Hematopoietic multipotent progenitor cell treated with erythropoietin and hydrocortisone succinate and interleukin-3 and kit ligand, for 8 days (in vitro differentiated cells): ENCODE measurements at regions not wholly inside any gene's neighbourhood (a gene's known extent, or its start where the extent isn't known, plus 50 kb on each side); places are given as distances from the start of the nearest gene placed in this dataset.
A peak's percentile ranks its signal among the peaks of the same experiment; 100 is the strongest.

Experiments
- DNase-seq: peaks from one replicate; pipeline ENCODE4 v3.0.0-alpha.2; 2015

DNA sequence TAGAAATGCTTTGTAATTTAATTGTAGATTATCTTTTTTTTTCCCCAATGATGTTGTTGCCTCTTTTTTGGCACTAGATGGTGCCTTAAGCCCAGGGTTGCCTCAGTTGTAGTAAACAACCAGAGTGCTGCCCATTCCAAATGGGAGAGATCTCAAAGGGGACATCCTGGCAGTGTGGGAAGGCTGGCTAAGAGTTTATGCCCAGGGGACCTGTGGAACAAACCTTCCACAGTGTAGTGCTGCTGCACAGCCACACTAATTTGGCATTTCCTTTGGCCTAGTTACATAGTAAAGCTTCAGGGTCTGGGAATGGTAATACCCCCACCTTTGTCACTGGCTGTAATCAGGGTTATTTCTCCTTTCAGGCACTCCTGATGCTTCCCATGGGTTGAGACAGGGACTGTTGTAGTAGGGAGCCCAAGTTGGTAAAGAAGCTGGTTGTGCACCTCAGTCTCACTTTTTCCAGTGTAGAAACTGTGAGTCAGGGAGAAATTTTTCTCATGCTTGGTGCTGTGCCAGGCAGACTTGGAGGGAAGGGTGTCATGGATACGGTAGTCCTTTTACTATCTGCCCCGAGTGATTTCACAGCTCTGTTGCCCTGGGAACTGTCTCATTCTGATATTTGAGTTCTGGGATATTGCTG is 177.8 kb upstream of the ECI2 start:
- DNase-seq: peak; percentile 16

- DNase-seq: no peak
These were observed 176.8 kb upstream of the ECI2 start for GRCh38 chr6:4311976-4312860.

DNA sequence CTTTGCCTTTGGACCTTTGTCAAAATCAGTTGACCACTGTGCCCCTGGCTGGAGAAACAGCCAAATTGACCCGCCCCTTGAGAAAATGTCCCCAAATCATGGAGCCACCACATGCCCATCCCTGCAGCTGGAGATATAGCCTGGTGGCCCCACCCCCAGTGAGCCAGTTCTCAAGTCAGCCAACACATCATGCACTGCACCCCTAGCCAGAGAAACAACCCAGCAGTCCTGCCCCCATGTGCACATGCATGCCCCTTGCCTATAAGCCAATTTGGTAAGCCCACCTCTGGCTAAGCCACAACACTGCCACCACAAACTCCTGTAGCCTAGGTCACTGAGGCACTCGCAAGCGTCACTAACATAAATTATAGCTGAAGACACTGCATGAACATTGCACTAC is 174.2 kb upstream of the ECI2 start:
- DNase-seq: no peak

DNA sequence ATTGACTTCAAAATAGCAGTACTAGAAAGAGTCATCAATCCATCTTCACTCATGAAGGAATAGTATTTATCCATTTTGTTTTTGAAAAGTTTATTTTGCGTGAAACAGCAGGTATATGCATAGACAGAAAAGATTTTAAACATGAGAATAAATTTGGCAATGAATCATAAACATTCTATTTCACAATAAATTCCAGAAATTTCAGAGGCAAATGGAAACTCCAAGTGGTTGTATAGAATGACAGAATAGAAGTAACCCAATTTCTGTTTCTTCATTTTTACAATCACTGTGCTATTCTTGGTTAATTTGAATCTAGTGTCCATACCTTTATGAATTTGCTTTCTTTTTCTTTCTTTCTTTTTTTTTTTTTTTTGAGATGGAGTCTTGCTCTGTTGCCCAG is 173.0 kb upstream of the ECI2 start:
- DNase-seq: no peak

DNA sequence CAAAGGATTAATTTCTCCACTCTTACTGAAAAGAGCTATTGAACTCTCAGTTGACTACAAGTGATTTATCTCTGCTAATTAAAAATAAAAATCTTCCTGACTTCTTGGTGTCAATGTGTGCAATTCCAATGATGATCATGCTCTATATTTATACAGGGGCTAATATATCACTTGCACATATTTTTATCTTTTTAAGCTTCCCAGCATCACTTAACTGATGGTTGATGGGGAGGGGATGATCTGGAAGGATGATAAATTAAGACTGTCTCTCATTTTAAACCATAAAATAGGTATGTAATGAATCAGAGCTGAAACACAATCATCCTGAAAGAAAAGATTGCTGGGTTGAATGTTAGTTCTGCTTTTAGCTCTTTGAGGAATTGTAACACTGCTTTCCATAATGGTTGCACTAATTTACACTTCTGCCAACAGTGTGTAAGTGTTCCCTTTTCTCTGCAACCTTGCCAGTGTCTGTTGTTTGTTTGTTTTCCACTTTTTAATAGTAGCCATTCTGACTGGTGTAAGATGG is 169.6 kb upstream of the ECI2 start:
- DNase-seq: no peak

DNA sequence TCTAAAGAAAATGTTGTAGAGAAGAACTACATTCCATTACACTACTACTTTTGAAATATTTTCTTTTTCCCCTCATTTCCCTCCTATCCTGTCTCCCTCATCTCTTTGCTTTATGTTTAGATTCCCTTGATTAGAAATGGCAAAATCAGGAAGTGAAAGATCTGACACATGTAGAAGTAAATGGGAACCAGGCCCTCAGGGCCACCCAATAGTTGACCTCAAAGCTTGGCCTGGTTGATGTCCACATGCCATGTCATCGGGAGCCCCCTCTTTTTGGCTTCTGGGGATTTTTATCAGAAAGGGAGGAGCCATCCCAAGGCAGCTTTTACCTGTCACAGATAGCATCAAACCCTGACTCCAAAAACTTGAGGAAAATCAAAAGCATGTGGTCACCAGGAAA is 168.3 kb upstream of the ECI2 start:
- DNase-seq: no peak

DNA sequence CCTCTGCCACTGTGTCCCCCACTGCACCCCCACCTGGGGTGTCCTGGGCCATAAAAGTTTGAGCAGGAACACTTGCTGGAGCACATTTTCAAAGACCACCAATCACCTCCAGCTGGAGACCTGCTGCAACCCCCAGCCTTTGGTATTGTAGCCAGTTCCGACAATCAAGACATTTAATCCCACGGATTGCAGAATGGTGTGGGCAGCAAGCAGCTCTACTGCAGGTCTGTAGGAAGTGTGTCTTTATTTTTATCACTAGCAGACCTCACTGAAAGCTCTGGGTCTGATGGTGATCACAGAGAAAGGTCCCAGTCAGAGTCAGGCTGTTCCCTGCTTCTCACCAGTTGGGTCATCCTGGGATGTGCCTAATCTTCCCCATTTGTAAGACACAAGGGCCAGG is 167.1 kb upstream of the ECI2 start:
- no peak for DNase-seq

DNA sequence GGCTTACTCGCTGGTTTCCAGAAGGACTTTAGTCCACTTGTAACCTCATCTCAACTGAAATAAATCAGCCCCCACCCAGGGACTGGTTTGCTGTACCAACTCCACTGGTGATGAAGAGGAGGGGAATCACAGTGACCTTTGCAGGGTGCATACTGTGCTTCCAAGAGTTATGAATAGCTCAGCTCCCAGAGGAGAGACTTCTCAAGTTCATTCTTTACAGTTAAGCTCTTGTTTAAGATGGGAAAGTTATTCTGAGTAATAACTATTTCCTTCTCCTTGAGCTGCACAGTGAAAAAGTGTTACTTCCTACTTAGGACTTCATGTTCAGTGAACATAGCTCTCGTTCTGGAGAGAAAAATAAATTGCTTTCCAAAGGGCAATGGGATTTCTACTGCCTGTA is 166.5 kb upstream of the ECI2 start:
- no peak for DNase-seq

- no peak for DNase-seq
These were observed 165.5 kb upstream of the ECI2 start for GRCh38 chr6:4300917-4301316.

- no peak for DNase-seq
These were observed 164.1 kb upstream of the ECI2 start for GRCh38 chr6:4299476-4299875.

DNA sequence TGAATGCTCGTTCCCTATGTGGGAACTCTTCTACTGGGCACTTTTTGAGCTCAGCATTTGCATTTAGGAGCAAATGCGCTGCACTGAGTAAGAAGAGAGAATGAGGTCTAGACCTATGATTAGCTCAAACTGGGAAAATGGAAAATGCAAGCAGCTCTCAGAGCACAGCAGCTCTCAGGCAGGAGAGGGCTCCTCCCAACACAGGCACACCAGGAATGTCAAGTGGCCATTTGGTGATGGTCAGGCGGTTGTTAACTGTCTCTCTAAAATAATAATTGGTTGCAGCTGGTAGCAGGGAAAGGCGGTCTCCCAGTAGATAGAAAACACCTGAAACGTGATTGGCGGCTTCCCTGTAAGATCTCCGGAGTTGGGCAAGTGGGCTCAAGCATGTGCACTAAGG is 162.0 kb upstream of the ECI2 start:
- DNase-seq: no peak

DNA sequence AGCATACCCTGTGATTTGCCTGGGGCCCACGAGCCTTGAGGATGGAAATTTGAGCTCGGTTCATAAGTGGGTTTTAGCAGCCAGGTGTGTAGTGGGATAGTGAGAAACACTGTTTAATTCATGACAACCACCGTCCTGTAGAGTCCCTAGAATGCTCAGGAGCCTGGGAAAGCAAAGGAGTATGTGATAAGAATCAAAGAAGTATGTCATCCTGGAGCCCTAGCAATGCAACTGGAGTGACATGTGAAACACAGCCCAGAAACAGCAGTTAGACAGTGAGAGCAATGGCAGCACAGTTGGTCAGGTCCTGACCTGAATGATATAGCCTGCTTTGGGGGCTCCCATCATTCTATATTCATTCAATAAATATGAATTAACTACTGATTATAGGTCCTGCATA is 161.2 kb upstream of the ECI2 start:
- no peak for DNase-seq

GRCh38 chr6:4295783-4296155 is 160.4 kb upstream of the ECI2 start:
- DNase-seq: no peak

- no peak for DNase-seq
These were observed 159.8 kb upstream of the ECI2 start for GRCh38 chr6:4295058-4295782.

GRCh38 chr6:4294636-4295035 is 159.3 kb upstream of the ECI2 start:
- DNase-seq: no peak

DNA sequence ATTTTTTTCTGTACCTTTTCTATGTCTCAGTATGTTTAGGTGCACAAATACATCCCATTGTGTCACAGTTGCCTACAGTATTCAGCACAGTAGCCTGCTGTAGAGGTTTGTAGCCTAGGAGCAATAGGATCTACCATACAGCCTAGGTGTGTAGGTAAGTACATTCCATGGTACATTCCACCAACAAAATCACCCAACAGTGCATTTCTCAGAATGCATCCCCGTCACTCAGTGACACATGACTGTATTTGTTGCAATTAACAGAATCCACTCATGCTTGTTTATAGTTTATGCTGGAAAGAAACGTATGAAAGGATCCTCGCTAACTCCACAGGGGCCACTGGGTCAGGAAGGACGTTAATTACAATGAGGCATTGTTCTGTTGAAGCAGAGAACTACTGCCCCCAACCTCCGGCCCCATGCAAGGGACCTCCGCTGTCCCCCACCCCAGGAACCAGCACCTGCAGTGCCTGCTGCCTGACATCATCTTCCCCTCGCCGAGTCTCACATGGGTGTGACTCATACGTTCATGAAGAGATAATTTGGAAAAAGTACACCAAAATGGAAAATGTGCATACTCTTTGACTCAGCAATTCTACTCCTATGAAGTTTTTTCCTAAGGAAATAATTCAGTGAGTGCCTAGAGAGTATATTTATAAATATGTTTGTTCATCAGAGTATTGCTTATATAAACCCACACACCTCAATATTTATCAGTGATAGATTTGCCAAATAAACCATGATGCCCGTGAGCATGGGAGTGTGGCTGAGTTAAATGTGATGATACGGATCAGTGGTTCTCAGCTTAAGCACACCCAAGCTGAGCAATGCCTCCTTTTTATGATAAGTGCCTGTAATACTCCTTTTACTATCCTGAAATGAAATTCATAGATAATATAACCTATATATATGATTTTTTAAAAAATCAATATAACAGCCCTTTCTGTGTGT is 156.4 kb upstream of the ECI2 start:
- peak; percentile 14 for DNase-seq

DNA sequence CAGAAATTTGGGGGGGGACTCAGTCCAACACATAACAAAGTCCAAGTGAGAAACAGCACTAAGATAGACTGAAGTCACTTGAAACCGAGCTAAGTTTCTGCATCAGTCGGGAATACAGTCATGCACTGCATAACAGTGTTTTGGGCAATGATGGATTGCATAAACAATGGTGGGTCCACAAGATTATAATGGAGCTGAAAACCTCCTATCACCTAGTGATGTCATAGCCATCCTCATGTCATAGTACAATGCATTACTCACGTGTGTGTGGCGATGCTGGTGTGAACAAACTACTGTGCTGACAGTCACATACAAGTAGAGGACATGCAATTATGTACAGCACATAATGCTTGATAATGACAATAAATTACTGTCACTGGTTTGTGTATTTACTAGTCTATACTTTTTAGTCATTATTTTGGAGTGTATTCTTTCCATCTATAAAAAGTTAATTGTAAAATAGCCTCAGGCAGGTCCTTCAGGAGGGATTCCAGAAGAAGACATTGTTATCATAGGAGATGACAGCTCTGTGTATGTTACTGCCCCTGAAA is 154.5 kb upstream of the ECI2 start:
- no peak for DNase-seq

- no peak for DNase-seq
These were observed 152.5 kb upstream of the ECI2 start for GRCh38 chr6:4287811-4288244.

- no peak for DNase-seq
These were observed 152.0 kb upstream of the ECI2 start for GRCh38 chr6:4287372-4287771.

DNA sequence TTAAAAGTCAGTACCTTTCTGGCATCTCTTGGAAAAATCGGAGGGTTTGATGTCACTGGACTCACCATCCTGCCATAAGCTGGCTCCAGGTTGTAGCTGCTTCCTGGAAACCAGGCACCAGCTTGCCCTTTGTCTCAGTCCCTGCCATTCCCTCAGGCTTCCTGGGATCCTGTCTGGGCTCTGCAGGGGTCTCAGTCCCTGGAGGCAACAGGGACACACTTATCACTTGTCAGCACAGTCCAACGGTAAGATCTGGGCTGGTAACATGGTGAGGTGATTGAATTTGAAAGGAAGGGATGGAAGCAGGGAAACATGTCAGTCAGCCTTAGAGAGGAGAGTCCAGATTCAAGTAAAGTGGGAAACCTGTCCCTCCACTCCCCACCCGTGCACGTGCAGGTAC is 147.6 kb upstream of the ECI2 start:
- DNase-seq: no peak

- no peak for DNase-seq
These were observed 146.2 kb upstream of the ECI2 start for GRCh38 chr6:4281341-4282293.
